ENCODE measurements at regions not wholly inside any gene's neighbourhood (a gene's known extent, or its start where the extent isn't known, plus 50 kb on each side); places are given as distances from the start of the nearest gene placed in this dataset.

- no peak for FAIRE-seq
- intact Hi-C loops (cut with DNase I), result no loop called here
- no peak for ATAC-seq
- no peaks in the 10 kb centered on the region for H3K4me1 ChIP-seq
- no peaks in the 10 kb centered on the region for H3K27me3 ChIP-seq
- DNase-seq, result no peak
- no peak overlapping the region for H3K4me3 ChIP-seq
- 11 to 13% methylated on average over 1 of the region's 1 CpG for WGBS, 2 donors
- H3K9me3 ChIP-seq, result no peaks in the 10 kb centered on the region
- no peak for TF ChIP-seq CTCF (IDR thresholded peaks at IDR 0.05)
- H3K36me3 ChIP-seq, result no peaks in the 10 kb centered on the region
- H3K27ac ChIP-seq, result no peak overlapping the region
Observed at GRCh38 chr14:62420847-62421246, 624.4 kb downstream of the KCNH5 start.

- Histone ChIP-seq H3K9me3 (no peaks in the 10 kb centered on the region), H3K4me1 (no peaks in the 10 kb centered on the region), H3K27ac (no peak overlapping the region), H3K36me3 (no peaks in the 10 kb centered on the region), H3K4me3 (no peak overlapping the region), H3K27me3 (no peaks in the 10 kb centered on the region)
- intact Hi-C loops (cut with DNase I), result no loop called here
- ATAC-seq (no peak), FAIRE-seq (no peak), DNase-seq (no peak)
- WGBS, 2 donors, result 65 to 81% methylated on average over 5 of the region's 5 CpGs
- no peak for TF ChIP-seq CTCF (IDR thresholded peaks at IDR 0.05)
Observed at GRCh38 chr14:62428429-62429203, 616.6 kb downstream of the KCNH5 start.

- no peaks in the 10 kb centered on the region for H3K4me1 ChIP-seq
- ATAC-seq (no peak), FAIRE-seq (no peak), DNase-seq (no peak)
- no peak overlapping the region for H3K4me3 ChIP-seq
- H3K36me3 ChIP-seq, result no peaks in the 10 kb centered on the region
- no peak for TF ChIP-seq CTCF (IDR thresholded peaks at IDR 0.05)
- H3K9me3 ChIP-seq, result no peaks in the 10 kb centered on the region
- H3K27me3 ChIP-seq, result no peaks in the 10 kb centered on the region
- intact Hi-C loops (cut with DNase I), result no loop called here
- H3K27ac ChIP-seq, result no peak overlapping the region
- 79 to 94% methylated on average over 1 of the region's 1 CpG for WGBS, 2 donors
Observed at GRCh38 chr14:62429683-62430082, 615.6 kb downstream of the KCNH5 start.

GRCh38 chr14:62431496-62431895 is 613.8 kb downstream of the KCNH5 start:
- Histone ChIP-seq H3K4me3 (no peak overlapping the region), H3K27ac (no peak overlapping the region), H3K9me3 (no peaks in the 10 kb centered on the region), H3K36me3 (no peaks in the 10 kb centered on the region), H3K27me3 (no peaks in the 10 kb centered on the region), H3K4me1 (no peaks in the 10 kb centered on the region)
- DNase-seq (no peak), FAIRE-seq (no peak), ATAC-seq (no peak)
- WGBS, 2 donors, result 71 to 86% methylated on average over 2 of the region's 2 CpGs
- intact Hi-C loops (cut with DNase I), result no loop called here
- no peak for TF ChIP-seq CTCF (IDR thresholded peaks at IDR 0.05)

- Histone ChIP-seq H3K9me3 (no peaks in the 10 kb centered on the region), H3K4me1 (no peaks in the 10 kb centered on the region), H3K27me3 (no peaks in the 10 kb centered on the region), H3K27ac (no peak overlapping the region), H3K4me3 (no peak overlapping the region), H3K36me3 (no peaks in the 10 kb centered on the region)
- no peak for DNase-seq
- intact Hi-C loops (cut with DNase I), result no loop called here
- no peak for FAIRE-seq
- 81 to 88% methylated on average over 2 of the region's 2 CpGs for WGBS, 2 donors
- TF ChIP-seq CTCF (IDR thresholded peaks at IDR 0.05), result no peak
- ATAC-seq, result no peak
Observed at GRCh38 chr14:62432955-62433354, 612.3 kb downstream of the KCNH5 start.
